ENCODE measurements at regions not wholly inside any gene's neighbourhood (a gene's known extent, or its start where the extent isn't known, plus 50 kb on each side); places are given as distances from the start of the nearest gene placed in this dataset.
"Not testable (repeated sequence)": the region's sequence is repeated elsewhere in the genome, so short reads cannot be mapped to it uniquely, and the experiment has no call there.

DNA sequence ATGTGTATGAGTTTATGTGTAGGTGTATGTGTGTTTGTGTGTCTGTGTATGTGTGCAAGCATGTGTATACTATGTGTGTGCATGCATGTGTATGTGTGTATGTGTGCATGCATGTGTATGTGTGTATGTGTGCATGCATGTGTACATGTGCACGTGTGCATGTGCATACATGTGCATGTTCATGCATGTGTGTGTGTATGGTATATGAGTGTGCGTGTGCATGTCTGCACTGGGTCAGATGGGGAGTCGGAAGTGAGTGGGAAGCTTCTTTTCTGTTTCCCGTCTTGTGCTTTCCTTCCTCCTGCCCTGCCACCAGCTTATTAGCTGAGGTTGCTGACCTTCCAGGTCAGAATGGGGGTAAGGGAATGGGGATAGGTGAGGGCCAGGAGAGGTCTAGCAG lies 174.7 kb downstream of the MAP2K4 start:
- no peak for ATAC-seq
- DNase-seq (ENCODE audit: low spot score): no peak

DNA sequence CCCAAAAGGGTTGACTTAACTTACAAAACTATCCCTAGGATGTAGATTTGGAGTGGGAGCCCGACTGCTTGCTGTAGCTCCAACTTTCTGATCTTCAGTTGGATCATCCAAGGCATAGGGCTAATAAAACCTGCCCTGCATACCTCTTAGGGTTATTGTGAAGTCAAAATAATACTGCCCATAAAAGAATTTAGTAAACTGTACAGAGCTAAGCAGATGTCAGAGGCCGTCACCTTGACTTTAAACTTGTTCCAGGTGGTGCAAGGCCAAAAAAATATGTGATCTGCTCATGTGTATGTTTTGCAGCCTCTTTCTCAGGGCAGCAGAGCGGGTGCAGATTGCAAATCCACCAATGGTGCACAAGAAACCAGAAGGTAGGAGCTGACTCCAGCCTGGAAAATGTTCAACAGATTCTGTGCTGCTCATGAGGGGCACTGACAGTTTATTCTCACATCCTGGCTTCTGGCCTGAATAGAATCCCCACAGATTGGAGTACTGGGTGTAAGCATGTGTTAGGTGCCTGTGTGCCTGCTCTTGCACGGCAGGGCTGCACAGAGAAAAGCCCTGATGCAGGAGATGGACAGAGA lies 180.7 kb downstream of the MAP2K4 start:
- ATAC-seq: no peak

DNA sequence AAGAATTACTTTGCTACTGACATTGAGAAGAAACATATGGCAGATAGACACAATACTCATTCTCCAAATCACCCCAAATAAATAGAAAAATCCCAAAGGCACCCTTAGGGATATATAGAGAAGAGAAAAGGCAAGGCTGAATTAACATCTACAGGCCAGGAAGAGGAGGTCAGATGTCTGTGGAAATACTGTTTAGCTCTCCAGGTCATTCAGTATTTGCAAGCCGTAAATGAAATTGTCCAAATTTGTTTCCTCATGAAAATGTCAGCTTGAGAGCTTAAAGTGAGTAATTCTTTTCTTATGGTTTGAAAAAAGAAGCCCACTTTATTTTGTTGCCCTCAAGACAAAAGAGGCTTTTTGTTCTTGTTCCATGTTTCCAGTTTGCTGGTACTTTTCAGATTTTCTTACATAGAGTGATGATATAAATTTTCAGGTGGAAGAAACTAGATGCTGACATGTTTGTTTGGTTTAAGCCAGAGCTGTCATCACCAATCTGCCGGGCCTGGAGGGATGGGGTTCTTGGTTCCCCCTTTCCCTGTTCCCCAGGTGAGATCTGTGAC lies 189.0 kb downstream of the MAP2K4 start:
- ATAC-seq: no peak
- DNase-seq (ENCODE audit: low spot score): no peak

More for the DNA sequence above, 180.7 kb downstream of the MAP2K4 start:
- DNase-seq (ENCODE audit: low spot score): no peak

DNA sequence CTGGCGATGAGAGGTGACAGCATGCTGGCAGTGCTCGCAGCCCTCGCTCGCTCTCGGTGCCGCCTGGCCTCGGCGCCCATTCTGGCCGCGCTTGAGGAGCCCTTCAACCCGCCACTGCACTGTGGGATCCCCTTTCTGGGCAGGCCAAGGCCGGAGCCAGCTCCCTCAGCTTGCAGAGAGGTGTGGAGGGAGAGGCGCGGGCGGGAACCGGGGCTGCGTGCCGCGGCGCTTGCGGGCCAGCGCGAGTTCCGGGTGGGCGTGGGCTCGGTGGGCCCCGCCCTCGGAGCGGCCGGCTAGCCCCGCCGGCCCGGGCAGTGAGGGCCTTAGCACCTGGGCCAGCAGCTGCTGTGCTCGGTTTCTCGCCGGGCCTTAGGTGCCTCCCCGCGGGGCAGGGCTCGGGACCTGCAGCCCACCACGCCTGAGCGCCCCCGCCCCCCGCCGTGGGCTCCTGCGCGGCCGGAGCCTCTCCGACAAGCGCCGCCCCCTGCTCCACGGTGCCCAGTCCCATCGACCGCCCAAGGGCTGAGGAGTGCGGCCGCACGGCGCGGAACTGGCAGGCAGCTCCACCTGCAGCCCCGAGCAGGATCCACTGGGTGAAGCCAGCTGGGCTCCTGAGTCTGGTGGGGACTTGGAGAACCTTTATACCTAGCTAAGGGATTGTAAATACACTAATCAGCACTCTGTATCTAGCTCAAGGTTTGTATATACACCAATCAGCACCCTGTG lies 200.2 kb downstream of the MAP2K4 start:
- ATAC-seq; DNase-seq (ENCODE audit: low spot score): not testable (repeated sequence)

DNA sequence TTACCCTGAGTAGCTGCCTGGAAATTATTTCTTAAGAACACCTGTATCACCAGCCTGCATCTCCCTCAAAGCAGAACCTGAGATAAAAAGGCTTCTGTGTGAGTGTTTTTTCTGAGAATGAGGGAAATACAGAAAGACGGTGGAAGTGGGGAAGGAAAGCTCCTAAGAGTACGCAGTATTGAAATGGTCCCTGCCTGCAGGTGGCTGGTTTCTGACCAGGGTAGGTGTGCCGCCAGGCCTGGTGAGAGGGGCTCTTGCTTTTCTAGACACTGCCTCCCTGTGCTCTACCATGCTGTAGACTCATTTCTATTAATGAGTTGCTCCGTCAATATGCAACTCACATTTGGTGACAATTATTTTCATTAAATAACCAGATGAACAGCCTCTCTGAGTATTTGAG lies 201.7 kb downstream of the MAP2K4 start:
- no peak for ATAC-seq

DNA sequence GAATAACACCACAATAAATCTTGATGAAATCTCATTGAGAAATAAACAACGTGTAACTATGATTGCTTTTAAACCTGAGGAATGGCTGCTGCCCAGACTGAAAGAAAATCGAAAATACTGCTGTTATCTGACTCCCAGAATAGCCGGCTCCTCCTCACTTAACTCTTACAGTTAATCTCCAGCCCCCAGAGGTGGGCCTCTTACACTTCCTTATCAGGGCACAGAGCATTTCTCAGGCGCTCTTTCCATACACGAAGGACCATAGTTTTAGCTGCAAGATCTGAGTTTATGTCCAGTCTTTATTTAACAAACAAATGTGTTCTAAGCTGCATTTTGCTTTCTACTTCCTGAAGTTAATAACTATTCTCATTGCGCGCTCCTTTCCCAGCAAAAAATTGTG lies 206.9 kb downstream of the MAP2K4 start:
- no peak for DNase-seq (ENCODE audit: low spot score)
- ATAC-seq: no peak

More for the DNA sequence above, 201.7 kb downstream of the MAP2K4 start:
- DNase-seq (ENCODE audit: low spot score): no peak

DNA sequence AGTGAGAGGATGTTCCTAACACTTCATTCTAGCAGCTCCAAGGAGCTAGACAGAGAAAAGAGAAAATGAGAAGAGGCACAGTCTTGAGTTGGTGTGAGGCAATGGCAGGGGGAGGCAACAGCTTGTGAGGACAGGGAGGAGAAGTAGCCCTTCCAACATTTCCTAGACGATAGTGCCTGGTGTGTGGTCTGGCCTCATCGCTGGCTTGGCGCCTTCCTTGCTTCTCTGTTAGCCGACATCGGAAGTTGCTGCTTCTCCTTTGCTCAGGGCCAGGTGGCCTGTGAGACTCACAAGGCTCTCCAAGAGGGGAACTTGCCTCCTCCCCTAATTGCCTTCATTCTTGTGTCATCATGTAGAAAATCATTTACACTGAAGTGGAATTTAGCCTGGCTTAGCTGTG lies 208.7 kb downstream of the MAP2K4 start:
- no peak for ATAC-seq
- no peak for DNase-seq (ENCODE audit: low spot score)

DNA sequence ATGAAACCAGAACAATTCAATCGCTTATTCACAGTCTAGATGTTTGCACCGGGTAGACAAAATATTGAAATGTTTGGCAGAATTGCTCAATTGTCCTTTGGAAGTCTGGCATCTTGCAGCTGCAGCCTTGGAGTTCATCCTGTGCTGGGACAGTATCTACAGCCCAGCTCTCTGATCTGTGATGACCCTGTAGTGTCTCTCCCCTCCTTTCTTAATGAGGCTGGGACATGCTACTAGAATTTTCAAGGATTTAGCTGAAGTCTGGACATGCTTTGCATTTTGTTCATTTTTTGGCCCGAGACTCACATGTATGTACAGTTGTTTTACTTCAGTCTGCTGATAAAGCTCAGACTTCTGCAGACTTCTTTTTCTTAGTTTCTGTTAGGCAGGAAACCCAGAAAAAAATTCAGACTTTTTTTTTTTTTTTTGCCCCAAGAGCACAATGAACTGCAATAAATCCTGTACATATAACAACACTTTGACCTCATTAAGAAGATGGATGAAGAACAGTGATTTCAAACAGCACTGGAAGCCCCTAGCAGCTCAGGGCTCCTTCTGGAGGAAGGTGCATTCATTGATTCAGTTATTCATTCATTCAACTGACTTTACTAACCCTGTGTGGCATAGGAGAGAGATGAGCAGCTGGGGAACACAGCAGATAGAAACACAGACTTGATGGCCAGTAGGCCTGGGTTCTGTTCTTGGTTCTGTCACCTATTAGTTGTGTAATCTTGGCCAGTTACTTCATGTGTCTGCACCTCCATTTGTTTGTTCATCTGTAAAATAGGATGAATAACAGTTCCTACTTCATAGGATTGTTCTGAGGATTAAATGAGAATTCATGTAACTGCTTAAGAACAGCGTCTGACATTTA lies 210.0 kb downstream of the MAP2K4 start:
- peak; percentile 32 for ATAC-seq
- DNase-seq (ENCODE audit: low spot score): no peak

DNA sequence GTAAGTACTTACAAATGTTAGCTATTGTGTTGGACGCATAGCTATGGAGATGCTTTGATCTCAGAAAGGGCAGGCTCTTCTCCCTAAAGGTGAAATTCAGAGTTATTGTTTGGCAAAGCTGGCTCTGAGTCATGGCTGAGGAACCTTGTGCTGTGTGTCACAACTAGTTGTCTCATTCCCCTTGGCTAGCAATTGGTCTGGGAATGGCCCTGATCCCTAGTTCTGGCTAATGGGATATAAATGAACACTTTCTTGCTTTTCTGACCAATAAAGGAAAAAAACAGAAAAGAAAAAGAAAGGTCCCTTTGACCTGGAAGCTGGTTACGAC lies 210.6 kb downstream of the MAP2K4 start:
- ATAC-seq (no peak), DNase-seq (ENCODE audit: low spot score) (no peak)

DNA sequence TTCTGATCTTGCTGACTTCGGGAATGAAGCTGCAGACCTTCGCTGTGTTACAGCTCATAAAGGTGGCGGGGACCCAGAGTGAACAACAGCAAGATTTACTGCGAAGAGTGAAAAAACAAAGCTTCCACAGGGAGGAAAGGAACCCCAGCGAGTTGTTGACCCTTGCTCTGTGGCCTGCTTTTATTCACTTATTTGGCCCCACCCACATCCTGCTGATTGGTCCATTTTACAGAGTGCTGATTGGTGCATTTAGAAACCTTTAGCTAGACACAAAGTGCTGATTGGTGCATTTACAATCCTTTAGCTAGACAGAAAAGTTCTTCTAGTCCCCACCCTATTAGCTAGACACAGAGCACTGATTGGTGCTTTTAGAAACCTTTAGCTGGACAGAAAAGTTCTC lies 218.3 kb downstream of the MAP2K4 start:
- ATAC-seq; DNase-seq (ENCODE audit: low spot score): not testable (repeated sequence)

DNA sequence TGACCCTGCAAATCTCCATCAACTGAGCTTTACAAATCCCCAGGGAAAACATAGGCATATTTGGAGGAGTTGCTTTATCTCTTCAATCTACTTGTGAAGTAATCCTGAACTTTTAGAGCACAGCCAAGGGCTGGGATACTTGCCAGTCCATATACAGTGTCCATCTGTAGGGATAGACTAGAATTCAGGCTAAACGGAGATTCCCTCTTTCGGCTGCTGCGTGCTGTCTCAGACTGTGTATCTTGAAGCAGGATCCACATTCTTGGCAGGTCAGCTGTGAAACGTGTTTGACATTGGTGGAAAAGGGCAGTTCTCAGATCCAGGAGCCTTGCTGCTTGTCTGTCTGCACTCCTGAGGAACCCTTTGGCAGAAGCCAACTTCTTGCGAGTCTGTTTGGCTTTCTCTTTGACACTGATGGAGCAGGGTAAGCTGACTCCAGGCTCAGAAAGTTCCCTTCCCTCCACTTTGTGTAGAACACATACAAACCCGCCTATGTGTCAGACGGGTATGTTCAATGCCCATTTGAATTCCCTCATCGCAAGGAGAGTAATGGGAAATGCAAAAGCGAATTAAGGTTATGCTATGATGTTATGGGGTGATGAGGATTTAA lies 221.8 kb downstream of the MAP2K4 start:
- no peak for ATAC-seq

DNA sequence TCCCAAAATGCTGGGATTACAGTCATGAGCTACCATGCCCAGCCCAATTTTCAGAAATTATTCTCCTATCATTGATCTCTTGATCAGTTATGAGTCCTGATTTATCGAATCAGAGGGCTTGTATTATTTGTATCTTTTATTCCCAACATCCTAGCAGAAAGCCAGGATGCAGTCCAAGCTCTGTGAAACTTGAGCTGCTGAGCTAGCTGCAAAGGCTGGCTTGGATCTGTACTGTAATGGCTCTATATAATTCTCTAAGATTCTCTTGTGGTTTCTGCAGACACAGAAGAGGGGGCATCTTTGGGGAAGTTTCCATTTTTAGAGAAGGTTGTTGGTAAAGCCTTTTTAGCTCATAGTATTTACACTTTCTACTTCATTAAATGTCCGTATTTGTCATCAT lies 227.1 kb downstream of the MAP2K4 start:
- no peak for ATAC-seq
- DNase-seq (ENCODE audit: low spot score): no peak

More for the DNA sequence above, 221.8 kb downstream of the MAP2K4 start:
- no peak for DNase-seq (ENCODE audit: low spot score)

DNA sequence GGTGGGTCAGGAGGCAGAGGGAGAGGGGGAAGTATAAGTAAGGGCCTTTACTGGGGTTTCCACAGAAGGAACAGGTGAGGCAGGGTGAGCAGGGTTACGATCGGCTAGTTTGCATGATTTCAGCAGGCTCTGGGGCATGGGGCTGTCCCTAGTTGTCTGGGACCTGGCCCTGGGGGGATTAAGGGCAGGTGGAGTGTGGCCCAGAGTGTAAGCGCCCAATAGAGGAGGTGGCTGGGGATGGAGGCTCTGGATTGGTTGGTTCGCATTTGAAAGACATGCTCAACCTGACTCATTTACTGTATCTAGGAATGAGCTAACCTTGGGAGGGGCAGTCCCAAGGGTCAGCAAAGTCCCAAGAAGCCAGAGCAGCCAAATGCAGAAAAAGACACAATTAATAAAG lies 230.3 kb downstream of the MAP2K4 start:
- DNase-seq (ENCODE audit: low spot score) (no peak), ATAC-seq (no peak)

DNA sequence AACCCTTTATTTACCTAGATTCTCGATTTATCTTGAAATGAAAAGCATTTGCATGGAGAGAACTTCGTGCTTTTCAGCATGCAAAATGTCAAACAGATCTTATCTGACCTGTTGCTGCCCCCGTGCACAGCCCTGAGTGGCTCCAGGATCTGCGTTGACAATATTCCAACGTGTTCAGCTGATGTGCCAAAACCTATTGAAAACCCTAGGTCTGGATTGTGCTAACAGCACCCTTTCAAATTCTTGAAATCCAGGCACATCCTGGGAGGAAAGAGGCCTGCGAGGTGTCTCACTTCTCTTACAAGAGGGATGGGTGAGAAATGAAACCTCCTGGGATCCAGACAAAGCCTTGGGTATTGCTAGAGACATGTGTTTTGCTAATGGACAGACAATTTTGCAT lies 231.8 kb downstream of the MAP2K4 start:
- DNase-seq (ENCODE audit: low spot score) (no peak), ATAC-seq (no peak)

DNA sequence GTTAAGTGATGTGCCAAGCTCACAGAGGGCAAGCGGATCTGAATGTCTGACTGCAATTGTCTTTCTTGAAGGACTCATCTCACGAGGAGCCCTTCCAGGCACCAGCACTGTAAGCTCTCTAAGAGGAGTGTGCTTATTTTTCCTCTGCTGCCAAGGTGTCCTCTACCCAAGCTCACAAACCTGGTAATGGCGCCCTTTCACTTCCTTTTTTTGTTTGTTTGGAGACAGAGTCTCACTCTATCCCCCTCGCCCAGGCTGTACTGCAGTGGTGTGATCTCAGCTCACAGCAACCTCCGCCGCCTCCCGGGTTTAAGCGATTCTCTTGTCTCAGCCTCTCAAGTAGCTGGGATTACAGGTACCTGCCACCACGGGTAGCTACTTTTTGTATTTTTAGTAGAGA lies 233.8 kb downstream of the MAP2K4 start:
- ATAC-seq (no peak), DNase-seq (ENCODE audit: low spot score) (no peak)

DNA sequence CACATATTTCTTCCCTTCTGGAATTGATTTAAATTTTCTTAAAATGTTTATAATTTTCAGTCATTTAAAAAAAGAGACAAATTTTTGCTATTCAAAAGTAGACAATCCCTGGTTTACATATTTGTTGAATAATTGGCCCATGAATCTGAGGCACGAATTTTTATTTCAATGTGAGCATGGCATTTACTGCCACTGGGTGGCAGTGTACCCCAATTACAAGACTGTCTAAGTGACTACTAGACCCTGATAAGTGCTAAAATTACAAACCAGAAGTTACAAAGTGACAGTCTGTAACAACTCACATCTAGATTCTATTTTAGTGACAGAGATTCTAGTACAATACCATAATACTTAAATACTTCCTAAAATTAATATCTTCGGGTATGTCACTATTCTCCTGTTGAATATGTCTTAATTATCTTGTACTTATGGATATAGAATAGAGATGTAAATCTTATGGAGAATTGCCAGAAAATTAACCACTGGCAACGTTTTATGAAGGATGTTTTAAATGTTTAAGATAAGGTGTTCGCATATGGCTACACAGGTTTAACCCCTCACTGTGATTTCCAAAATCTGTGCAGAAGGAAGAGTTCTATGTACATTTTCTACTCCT lies 235.8 kb downstream of the MAP2K4 start:
- ATAC-seq (peak; percentile 82), DNase-seq (ENCODE audit: low spot score) (no peak)

DNA sequence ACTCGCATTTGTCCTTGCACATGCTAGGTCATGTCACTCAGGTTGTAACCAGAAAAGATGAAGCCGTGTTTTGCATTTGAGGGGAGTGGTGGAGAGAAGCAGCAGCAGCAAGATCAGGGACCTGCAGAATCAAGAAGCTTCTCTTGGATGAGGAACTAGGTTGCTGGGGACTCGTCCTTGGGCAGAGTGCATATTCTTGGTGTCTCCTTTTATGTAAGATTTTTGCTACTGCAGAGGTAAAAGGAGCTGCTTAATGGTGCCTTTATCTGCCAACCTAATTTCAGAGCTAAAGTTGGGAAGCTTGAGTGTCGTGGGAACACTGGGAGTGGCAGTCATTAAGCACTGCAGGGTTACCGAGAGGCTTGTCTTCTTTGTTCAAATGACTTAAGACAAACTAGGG lies 236.5 kb downstream of the MAP2K4 start:
- no peak for DNase-seq (ENCODE audit: low spot score)
- no peak for ATAC-seq

DNA sequence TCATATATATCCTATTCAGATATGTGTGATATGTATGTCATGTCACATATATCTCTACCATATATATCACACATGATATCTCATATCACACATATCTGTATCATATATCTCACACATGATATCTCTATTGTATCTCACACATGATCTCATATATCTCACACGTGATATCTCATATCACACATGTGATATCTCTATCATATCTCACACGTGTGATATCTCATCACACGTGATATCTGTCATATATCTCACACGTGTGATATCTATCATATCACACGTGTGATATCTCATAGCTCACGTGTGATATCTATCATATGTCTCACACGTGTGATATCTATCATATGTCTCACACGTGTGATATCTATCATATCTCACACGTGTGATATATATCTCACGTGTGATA lies 240.7 kb downstream of the MAP2K4 start:
- ATAC-seq (no peak), DNase-seq (ENCODE audit: low spot score) (no peak)

DNA sequence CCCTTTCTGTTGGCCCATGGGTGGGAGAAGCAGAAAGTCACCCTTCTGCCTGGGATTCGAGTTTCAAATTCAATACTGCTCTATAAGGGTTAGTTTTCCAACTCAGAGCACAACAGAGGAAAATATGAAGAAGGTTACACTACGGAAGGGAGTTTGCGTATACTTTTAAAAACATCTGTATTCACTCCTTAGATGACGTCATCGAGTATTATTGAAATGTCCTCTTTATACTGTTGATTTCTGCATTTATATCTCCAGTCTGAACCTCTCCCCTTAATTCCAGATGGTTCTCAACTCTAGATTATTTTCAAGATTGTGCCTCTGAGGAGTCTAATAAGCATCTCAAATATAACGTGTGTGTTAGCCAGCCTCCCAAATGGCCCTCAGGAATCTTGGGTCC lies 249.1 kb downstream of the MAP2K4 start:
- no peak for DNase-seq (ENCODE audit: low spot score)
- ATAC-seq: no peak

DNA sequence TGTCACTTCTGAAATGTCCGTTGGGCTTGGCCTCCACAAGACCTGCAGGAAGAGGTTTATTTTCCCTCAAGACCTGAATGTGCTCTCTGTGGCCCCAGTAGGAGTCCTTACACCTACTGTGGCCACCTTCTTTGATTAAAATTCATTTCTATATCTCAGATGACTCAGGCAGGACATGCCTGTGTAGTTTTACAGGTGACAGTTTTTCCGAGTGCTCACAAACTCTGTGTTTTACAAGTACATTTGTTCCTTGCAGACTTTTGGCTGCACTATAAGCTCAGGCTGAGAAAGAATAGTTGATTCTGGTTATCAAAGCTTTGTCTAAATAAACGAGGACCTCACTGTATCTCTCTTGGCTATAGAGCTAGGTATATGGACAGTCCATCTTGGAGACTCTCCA lies 257.1 kb downstream of the MAP2K4 start:
- DNase-seq (ENCODE audit: low spot score) (no peak), ATAC-seq (no peak)

DNA sequence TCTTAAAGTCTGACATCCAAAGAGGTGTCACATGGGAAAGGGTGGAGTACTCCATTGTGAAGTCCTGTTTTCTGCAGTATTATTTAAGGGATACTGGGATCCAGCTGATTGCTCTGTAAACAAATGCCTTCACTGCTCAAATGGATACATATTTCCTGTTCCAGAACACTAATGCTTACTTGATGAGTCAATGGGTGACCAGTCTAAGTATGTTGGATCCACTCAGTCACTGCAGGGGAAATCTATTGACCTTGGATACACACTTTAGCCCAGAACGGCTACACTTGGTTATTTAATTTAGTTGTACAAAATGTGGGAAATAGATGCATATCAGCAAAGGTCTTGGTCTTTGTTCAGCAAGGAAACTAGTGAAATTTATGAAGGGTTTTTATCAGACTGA lies 261.4 kb downstream of the MAP2K4 start:
- no peak for ATAC-seq
- DNase-seq (ENCODE audit: low spot score): no peak

Data from left lobe of liver (tissue), 2 donors.